K562 (cell line): ENCODE measurements at regions not wholly inside any gene's neighbourhood (a gene's known extent, or its start where the extent isn't known, plus 50 kb on each side); places are given as distances from the start of the nearest gene placed in this dataset.

Experiments
- ATAC-seq: fragments of 200-7000 bp; cut with Tn5 transposase; 3 replicates; pipeline ENCODE4 v1.9.1; 2020; ENCODE audit warnings: moderate library complexity
- BruUV-seq: library from RNA; stranded (reverse); fragments of 400-500 nt; replicated peaks from 2 replicates; lab custom pipeline; 2021; lab: Mats Ljungman, UMichigan
- CTCF ChIA-PET: fragments of 300-600 bp; formaldehyde crosslinking; extraction: SDS; loops from one replicate; lab custom pipeline; 2021; ENCODE audit warnings: low intra/inter-chr PET ratio; lab: Yijun Ruan, JAX
- POLR2A ChIA-PET: fragments of 300-600, 350-650 bp; sonication (Branson Sonifier 250); formaldehyde crosslinking; extraction: SDS; loops from one replicate; lab custom pipeline; 2021; ENCODE audit warnings: antibody characterized with exemption, inconsistent platforms; lab: Yijun Ruan, JAX
- DNase-seq, 4 experiments: peaks; one replicate each; pipeline versions ENCODE4 v3.0.0 to v3.0.0-alpha.2; 2011 to 2018; ENCODE audit warnings: low spot score in 3 of 4, mixed read lengths in 3 of 4; ENCODE audit errors: extremely low read depth in 1 of 4
- FAIRE-seq: peaks from 2 replicates; lab custom pipeline; 2011; peaks lifted over from hg19 to GRCh38; lab: Jason Lieb, UNC
- H2AFZ ChIP-seq: 2 replicates; pipeline ENCODE4 v1.6.0; 2011; ENCODE audit warnings: low read depth, low read length, control low read depth, inconsistent platforms
- H3K27ac ChIP-seq: fragments of 200-600 bp; 3 replicates; pipeline ENCODE4 v1.8.0; 2011; ENCODE audit warnings: low read depth, mild to moderate bottlenecking, control low read depth, inconsistent platforms, low read length, moderate library complexity, mixed read lengths; ENCODE audit errors: extremely low read depth
- H3K27me3 ChIP-seq, 2 experiments: fragments of 300-600 bp in 1 of 2; 2 replicates in 1 of 2; 3 replicates in 1 of 2; pipeline versions ENCODE4 v1.6.0 to v1.8.0; 2011; ENCODE audit warnings: inconsistent platforms in 2 of 2, low read length in 2 of 2, mild to moderate bottlenecking in 1 of 2, mixed read lengths in 1 of 2, moderate library complexity in 1 of 2; ENCODE audit not compliant: control insufficient read depth in 2 of 2, insufficient read depth in 2 of 2
- H3K36me3 ChIP-seq: fragments of 300-600 bp; 3 replicates; pipeline ENCODE4 v1.8.0; 2011; ENCODE audit warnings: mild to moderate bottlenecking, low read length, inconsistent platforms; ENCODE audit not compliant: control insufficient read depth, insufficient read depth
- H3K4me1 ChIP-seq, 2 experiments: fragments of 200-600 bp in 1 of 2; replicated peaks in 1 of 2; 2 replicates in 1 of 2; 3 replicates in 1 of 2; pipeline versions ENCODE4 v1.5.1 to v1.8.0; 2011; ENCODE audit warnings: inconsistent platforms in 2 of 2, low read length in 2 of 2, mild to moderate bottlenecking in 1 of 2, mixed read lengths in 1 of 2, moderate library complexity in 1 of 2; ENCODE audit not compliant: control insufficient read depth in 2 of 2, insufficient read depth in 2 of 2
- H3K4me2 ChIP-seq: 2 replicates; pipeline ENCODE4 v1.6.1; 2011; ENCODE audit warnings: low read length, control low read depth, inconsistent platforms, mixed read lengths; ENCODE audit not compliant: insufficient read depth
- H3K4me3 ChIP-seq: fragments of 200-600 bp; sonication (generic), shearing (Covaris generic); 2 replicates; pipeline ENCODE4 v1.5.1; 2016; ENCODE audit warnings: control low read depth, inconsistent platforms
- H3K79me2 ChIP-seq: fragments of 200-600 bp; 3 replicates; pipeline ENCODE4 v1.8.0; 2011; ENCODE audit warnings: low read length, inconsistent platforms; ENCODE audit not compliant: control insufficient read depth, insufficient read depth
- H3K9ac ChIP-seq, 2 experiments: 2 replicates each; pipeline versions ENCODE4 v1.6.0 to v1.6.1; 2011; ENCODE audit warnings: low read depth in 2 of 2, low read length in 2 of 2, control low read depth in 1 of 2, inconsistent platforms in 1 of 2, mild to moderate bottlenecking in 1 of 2, mixed read lengths in 1 of 2; ENCODE audit not compliant: insufficient read depth in 1 of 2
- H3K9me1 ChIP-seq: one replicate; pipeline ENCODE4 v1.6.0; 2011; ENCODE audit warnings: inconsistent platforms, mild to moderate bottlenecking, low read length, moderate library complexity; ENCODE audit not compliant: control insufficient read depth, insufficient read depth
- H3K9me3 ChIP-seq: replicated peaks from 2 replicates; pipeline ENCODE4 v1.5.1; 2011; ENCODE audit warnings: low read depth, low read length, inconsistent platforms; ENCODE audit not compliant: control insufficient read depth, insufficient read depth
- H4K20me1 ChIP-seq: replicated peaks from 2 replicates; pipeline ENCODE4 v1.6.1; 2011; ENCODE audit warnings: low read length, inconsistent platforms, mixed read lengths; ENCODE audit not compliant: control insufficient read depth, insufficient read depth
- CHD7 ChIP-seq: fragments of 200-600 bp; sonication (generic); IDR thresholded peaks from one replicate; pipeline ENCODE4 v1.6.1; 2012; ENCODE audit warnings: mild to moderate bottlenecking, low read depth, low read length, inconsistent platforms
- ELF1 ChIP-seq: fragments of 200-800 bp; sonication (Bioruptor generic); IDR thresholded peaks from 2 replicates; pipeline ENCODE4 v1.6.1; 2016; ENCODE audit warnings: missing genetic modification characterization, missing compliant biosample characterization
- ILK ChIP-seq: fragments of 450-650 bp; IDR thresholded peaks from 2 replicates; pipeline ENCODE4 v1.6.1; 2016; ENCODE audit warnings: missing genetic modification characterization, low read depth, mild to moderate bottlenecking, missing compliant biosample characterization, moderate library complexity, borderline replicate concordance
- MNT ChIP-seq, 2 experiments: fragments of 450-650 bp; conservative IDR thresholded peaks; 2 replicates each; pipeline ENCODE4 v1.6.1; 2017; ENCODE audit warnings: mild to moderate bottlenecking in 2 of 2, moderate library complexity in 2 of 2
- NFE2L1 ChIP-seq: fragments of 450-650 bp; IDR thresholded peaks from 2 replicates; pipeline ENCODE4 v1.6.1; 2016; ENCODE audit warnings: missing genetic modification characterization, low read depth, mild to moderate bottlenecking, missing compliant biosample characterization, moderate library complexity, borderline replicate concordance
- SMARCA4 ChIP-seq: fragments of 450-650 bp; IDR thresholded peaks from 2 replicates; pipeline ENCODE4 v1.6.1; 2016
- ZNF165 ChIP-seq: fragments of 250-450 bp; sonication (Bioruptor Pico); IDR thresholded peaks from 2 replicates; pipeline ENCODE4 v1.4.0; 2020; ENCODE audit warnings: borderline replicate concordance
- whole genome bisulfite sequencing: fragments of 100-300 bp; shearing (Covaris generic); methylation state at CpG from one replicate; pipeline ENCODE4 v1.1.6; 2016; ENCODE audit warnings: low coverage, mixed read lengths; ENCODE audit not compliant: insufficient coverage; ENCODE audit errors: missing lambda C conversion rate; 5-methylcytosine and 5-hydroxymethylcytosine counted together
- in situ Hi-C: fragments of 300-500 bp; cut with MboI; formaldehyde crosslinking; loops from 4 replicates; pipeline ENCODE4 v1.15.0; 2018; ENCODE audit warnings: inconsistent platforms, mixed read lengths
- intact Hi-C: fragments of 100-400 bp; cut with micrococcal nuclease; formaldehyde crosslinking; loops from 2 replicates; pipeline ENCODE4 v1.14.2; 2022

DNA sequence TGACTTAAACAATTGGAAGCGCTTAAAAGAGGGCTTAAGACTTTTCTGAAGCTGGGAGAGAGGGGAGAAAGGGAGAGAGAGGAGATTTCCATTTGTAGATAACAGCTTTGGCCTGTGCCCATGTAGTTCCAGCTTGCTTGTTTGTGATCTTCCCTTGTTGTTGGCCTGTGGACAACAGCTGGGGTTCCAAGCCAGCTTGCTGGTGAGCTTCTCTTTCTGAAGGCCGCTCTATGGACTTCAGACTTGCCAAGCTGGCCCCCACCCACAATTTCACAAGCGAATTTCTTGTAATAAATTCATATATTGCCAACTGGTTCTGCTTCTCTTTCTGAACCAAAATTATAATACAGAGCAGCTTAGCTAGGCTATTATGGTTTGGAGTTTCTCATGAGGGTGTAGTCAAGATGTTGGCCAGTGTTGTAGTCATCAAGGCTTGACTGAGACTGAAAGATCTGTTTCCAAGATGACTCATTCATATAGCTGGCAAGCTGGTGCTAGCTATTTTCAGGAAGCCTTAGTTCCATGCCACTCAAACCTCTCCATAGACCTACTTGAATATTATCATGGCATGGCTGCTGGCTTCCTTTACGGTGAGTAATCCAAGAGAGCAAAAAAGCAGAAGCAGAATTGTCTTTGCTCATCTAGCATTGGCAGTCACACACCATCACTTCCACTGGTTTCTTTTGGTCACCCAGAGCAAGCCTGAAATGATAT lies 89.4 kb downstream of the ATP23 start (continued):
- no peak for TF ChIP-seq MNT (conservative IDR thresholded peaks at IDR 0.05)
- no peak for TF ChIP-seq ZNF165 (CRISPR knock-in tag)
- TF ChIP-seq SMARCA4, result no peak

DNA sequence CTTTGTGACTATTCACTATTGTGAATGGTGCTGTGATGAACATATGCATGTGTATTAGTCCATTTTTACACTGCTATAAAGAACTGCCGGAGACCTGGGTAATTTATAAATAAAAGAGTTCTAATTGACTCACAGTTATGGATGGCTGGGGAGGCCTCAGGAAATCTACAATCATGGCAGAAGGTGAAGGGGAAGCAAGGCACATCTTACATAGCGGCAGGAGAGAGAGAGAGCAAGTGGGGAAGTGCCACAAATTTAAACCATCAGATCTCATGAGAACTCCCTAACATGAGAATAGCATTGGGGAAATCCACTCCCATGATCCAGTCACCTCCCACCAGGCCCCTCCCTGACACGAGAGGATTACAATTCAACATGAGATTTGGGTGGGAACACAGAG lies 90.8 kb downstream of the ATP23 start:
- Histone ChIP-seq H3K27me3 (no peaks in the 10 kb centered on the region), H4K20me1 (no peaks in the 10 kb centered on the region), H3K9ac (no peak overlapping the region), H3K4me3 (no peak overlapping the region), H3K4me2 (no peak overlapping the region), H3K36me3 (no peaks in the 10 kb centered on the region), H2AFZ (no peak overlapping the region), H3K27ac (no peak overlapping the region), H3K9me1 (no peaks in the 10 kb centered on the region), H3K79me2 (no peaks in the 10 kb centered on the region), H3K9me3 (no peaks in the 10 kb centered on the region), H3K4me1 (no peaks in the 10 kb centered on the region)
- intact Hi-C loops (no loop called here), in situ Hi-C loops (no loop called here)
- ChIA-PET CTCF (no interaction called here), POLR2A (no interaction called here)
- ATAC-seq (no peak), FAIRE-seq (no peak), DNase-seq (no peak)
- WGBS, result 0% methylated on average over 3 of the region's 3 CpGs
- BruUV-seq, result no TSS peak
- TF ChIP-seq NFE2L1 (tag), result no peak
- no peak for TF ChIP-seq ELF1
- no peak for TF ChIP-seq CHD7
- TF ChIP-seq ILK (tag), result no peak
